ENCODE measurements at regions not wholly inside any gene's neighbourhood (a gene's known extent, or its start where the extent isn't known, plus 50 kb on each side); places are given as distances from the start of the nearest gene placed in this dataset.

GRCh38 chr16:79825002-79825401, 224.5 kb upstream of the MAF start:
- TF ChIP-seq CTCF (IDR thresholded peaks at IDR 0.05; ENCODE audit: low read depth, low read length) = no peak
- no peak for DNase-seq (ENCODE audit: extremely low read depth, low read depth)

DNA sequence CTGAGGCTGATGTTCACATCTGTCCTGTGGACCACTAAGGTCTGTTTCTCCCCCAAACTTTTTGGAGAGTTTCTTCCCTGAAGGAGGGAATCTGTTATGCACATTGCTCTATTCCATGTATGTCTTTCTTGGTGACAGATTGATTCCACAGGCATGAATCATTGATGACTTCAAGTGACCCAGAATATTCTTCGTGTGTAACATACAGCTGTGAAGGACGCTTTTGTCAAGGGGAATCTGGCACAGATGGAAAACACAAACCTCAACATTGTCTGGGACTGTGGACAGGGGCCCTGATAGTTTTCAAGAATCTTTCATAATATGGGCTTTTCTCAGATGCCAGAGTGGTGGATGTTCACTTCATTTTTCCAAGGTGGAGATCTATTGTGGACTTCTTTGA, 223.1 kb upstream of the MAF start:
- TF ChIP-seq CTCF (IDR thresholded peaks at IDR 0.05; ENCODE audit: low read depth, low read length) = no peak
- DNase-seq (ENCODE audit: extremely low read depth, low read depth) = no peak

- no peak for DNase-seq (ENCODE audit: extremely low read depth, low read depth)
- no peak for TF ChIP-seq CTCF (IDR thresholded peaks at IDR 0.05; ENCODE audit: low read depth, low read length)
These were observed 221.4 kb upstream of the MAF start for GRCh38 chr16:79821911-79822310.

GRCh38 chr16:79816081-79816497, 215.6 kb upstream of the MAF start:
- DNase-seq (ENCODE audit: extremely low read depth, low read depth) = no peak
- no peak for TF ChIP-seq CTCF (IDR thresholded peaks at IDR 0.05; ENCODE audit: low read depth, low read length)

DNA sequence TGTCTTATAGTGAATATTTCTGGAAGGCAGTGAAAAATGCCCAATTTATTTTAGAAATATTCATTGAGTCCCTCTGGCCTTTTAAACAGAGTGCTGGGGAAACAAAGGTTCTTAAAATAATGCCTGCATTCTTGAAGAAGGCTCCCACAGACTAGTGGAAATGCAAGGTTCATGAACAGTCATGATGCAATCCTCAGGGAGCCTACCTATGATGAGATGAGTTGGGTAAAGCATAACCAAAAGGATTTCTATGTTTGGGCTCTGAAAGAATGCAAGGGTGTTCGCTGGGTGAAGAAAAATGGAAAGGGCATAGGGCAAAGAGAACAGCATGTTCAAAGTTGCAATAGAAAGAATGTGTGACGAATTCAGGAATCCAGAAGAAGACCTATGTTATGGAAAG, 214.5 kb upstream of the MAF start:
- no peak for DNase-seq (ENCODE audit: extremely low read depth, low read depth)
- no peak for TF ChIP-seq CTCF (IDR thresholded peaks at IDR 0.05; ENCODE audit: low read depth, low read length)

DNA sequence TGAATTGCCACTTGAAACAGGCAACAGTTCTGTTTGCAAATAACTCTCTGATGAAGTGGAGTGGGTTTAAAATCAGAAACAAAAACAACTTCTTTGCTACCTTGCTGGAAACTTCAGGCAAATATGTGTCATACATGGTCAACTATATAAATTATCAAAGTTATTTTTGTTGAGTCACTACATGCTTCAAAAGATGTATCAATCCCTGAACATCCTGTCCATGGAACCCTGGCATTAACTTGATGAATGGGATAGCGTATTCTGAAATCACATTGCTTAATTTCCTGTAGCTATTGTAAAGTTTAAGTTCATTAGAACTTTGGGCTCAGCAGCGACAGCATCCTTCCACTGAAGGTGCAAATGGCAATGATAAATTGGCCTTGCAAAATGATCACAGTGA, 213.6 kb upstream of the MAF start:
- no peak for TF ChIP-seq CTCF (IDR thresholded peaks at IDR 0.05; ENCODE audit: low read depth, low read length)
- no peak for DNase-seq (ENCODE audit: extremely low read depth, low read depth)

DNA sequence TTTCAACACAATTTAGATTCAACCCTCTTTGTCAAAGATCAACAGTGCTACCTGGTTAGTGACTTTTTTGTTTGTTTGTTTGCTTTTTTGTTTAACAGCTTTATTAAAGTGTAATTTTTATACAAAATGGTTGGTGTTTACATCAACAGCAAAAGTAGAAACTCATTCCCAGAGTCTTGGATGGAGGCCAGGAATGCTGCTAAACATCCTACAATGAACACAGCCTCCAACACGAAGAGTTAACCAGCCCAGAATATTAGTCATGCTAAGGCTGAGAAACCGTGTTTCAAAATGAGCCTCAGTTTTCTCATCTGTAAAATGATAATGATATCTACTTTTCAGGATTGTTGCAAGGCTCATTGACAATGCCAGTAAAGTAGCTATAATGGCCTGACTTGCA, 211.0 kb upstream of the MAF start:
- no peak for DNase-seq (ENCODE audit: extremely low read depth, low read depth)
- TF ChIP-seq CTCF (IDR thresholded peaks at IDR 0.05; ENCODE audit: low read depth, low read length) = no peak
